A549 (cell line): ENCODE measurements at regions not wholly inside any gene's neighbourhood (a gene's known extent, or its start where the extent isn't known, plus 50 kb on each side); places are given as distances from the start of the nearest gene placed in this dataset.

ENCODE experiments used
- ATAC-seq, 2 experiments: fragments of 200-7000 bp in 1 of 2; fragments of >200 bp in 1 of 2; cut with Nextera tagmentation in 1 of 2; cut with Tn5 transposase in 1 of 2; 3 replicates each; pipeline versions ENCODE4 v1.8.0 to v1.9.1; 2018 to 2020; ENCODE audit warnings: mild to moderate bottlenecking in 1 of 2, moderate library complexity in 1 of 2
- CTCF ChIA-PET: fragments of 300-600 bp; sonication (Branson Sonifier 250); formaldehyde crosslinking; extraction: SDS; loops from one replicate; lab custom pipeline; 2021; ENCODE audit warnings: antibody characterized with exemption, inconsistent platforms; lab: Yijun Ruan, JAX
- POLR2A ChIA-PET: fragments of 350-600 bp; formaldehyde crosslinking; extraction: SDS; loops from one replicate; lab custom pipeline; 2021; ENCODE audit warnings: antibody characterized with exemption, inconsistent platforms; lab: Yijun Ruan, JAX
- DNase-seq, 2 experiments: peaks; one replicate each; pipeline versions ENCODE4 v3.0.0 to v3.0.0-alpha.2; 2011 to 2016; ENCODE audit warnings: low read depth in 1 of 2, low spot score in 1 of 2
- FAIRE-seq: peaks from 2 replicates; lab custom pipeline; 2011; peaks lifted over from hg19 to GRCh38; lab: Jason Lieb, UNC
- H3K27ac ChIP-seq, 2 experiments: fragments of >200 bp; sonication (Bioruptor Twin); formaldehyde crosslinking; 3 replicates each; pipeline ENCODE4 v1.5.1; 2016 to 2017
- H3K4me1 ChIP-seq: fragments of >200 bp; sonication (Bioruptor Twin); formaldehyde crosslinking; 3 replicates; pipeline ENCODE4 v1.6.1; 2016
- H3K4me2 ChIP-seq: fragments of >200 bp; sonication (Bioruptor Twin); formaldehyde crosslinking; 3 replicates; pipeline ENCODE4 v1.6.1; 2016
- H3K4me3 ChIP-seq: fragments of >200 bp; sonication (Bioruptor Twin); formaldehyde crosslinking; 3 replicates; pipeline ENCODE4 v1.5.1; 2016
- H3K9me3 ChIP-seq: fragments of >200 bp; sonication (Bioruptor Twin); formaldehyde crosslinking; 3 replicates; pipeline ENCODE4 v1.6.1; 2016
- BCL3 ChIP-seq: fragments of >200 bp; sonication (Bioruptor Twin); formaldehyde crosslinking; IDR thresholded peaks from 3 replicates; pipeline ENCODE4 v1.6.1; 2016
- BHLHE40 ChIP-seq: IDR thresholded peaks from 2 replicates; pipeline ENCODE4 v1.6.1; 2012; ENCODE audit warnings: low read depth, low read length, inconsistent platforms
- CBX2 ChIP-seq: fragments of 200-600 bp; sonication (generic); IDR thresholded peaks from 2 replicates; pipeline ENCODE4 v1.6.1; 2016; ENCODE audit warnings: low read depth, mild to moderate bottlenecking, borderline replicate concordance
- CHD2 ChIP-seq: fragments of 150-350 bp; IDR thresholded peaks from 2 replicates; pipeline ENCODE4 v1.6.1; 2014; ENCODE audit warnings: low read length; ENCODE audit not compliant: partially characterized antibody
- CHD4 ChIP-seq: fragments of 200-600 bp; sonication (generic); IDR thresholded peaks from 2 replicates; pipeline ENCODE4 v1.6.1; 2016; ENCODE audit warnings: antibody characterized with exemption, mild to moderate bottlenecking, borderline replicate concordance
- EHF ChIP-seq: fragments of 250-450 bp; sonication (Bioruptor Pico); IDR thresholded peaks from 2 replicates; pipeline ENCODE4 v1.5.0; 2020; ENCODE audit warnings: mild to moderate bottlenecking
- ESRRA ChIP-seq: fragments of 150-350 bp; IDR thresholded peaks from 2 replicates; pipeline ENCODE4 v1.6.1; 2014; ENCODE audit warnings: mild to moderate bottlenecking, low read length, borderline replicate concordance
- GATA3 ChIP-seq: IDR thresholded peaks from 2 replicates; pipeline ENCODE4 v1.6.1; 2012; ENCODE audit warnings: borderline replicate concordance
- HEYL ChIP-seq: fragments of 250-450 bp; sonication (Bioruptor Pico); IDR thresholded peaks from 2 replicates; pipeline ENCODE4 v1.8.0; 2021; ENCODE audit warnings: mild to moderate bottlenecking, moderate library complexity
- HMGXB4 ChIP-seq: fragments of 250-450 bp; sonication (Bioruptor Pico); IDR thresholded peaks from 2 replicates; pipeline ENCODE4 v1.5.0; 2021; ENCODE audit warnings: mild to moderate bottlenecking, moderate library complexity, borderline replicate concordance
- MAFK ChIP-seq: fragments of 450-650 bp; IDR thresholded peaks from 2 replicates; pipeline ENCODE4 v1.6.1; 2014; ENCODE audit not compliant: partially characterized antibody
- MYC ChIP-seq: IDR thresholded peaks from 2 replicates; pipeline ENCODE4 v1.6.1; 2012; ENCODE audit warnings: mild to moderate bottlenecking, inconsistent platforms, low read length, improper control_type of control experiment, borderline replicate concordance
- NR3C1 ChIP-seq: fragments of >200 bp; sonication (Bioruptor Twin); formaldehyde crosslinking; IDR thresholded peaks from 3 replicates; pipeline ENCODE4 v1.6.1; 2017
- POLR2AphosphoS2 ChIP-seq: conservative IDR thresholded peaks from 2 replicates; pipeline ENCODE4 v1.6.1; 2012; ENCODE audit warnings: low read length, improper control_type of control experiment, inconsistent platforms
- RARB ChIP-seq: fragments of 250-450 bp; sonication (Bioruptor Pico); IDR thresholded peaks from 2 replicates; pipeline ENCODE4 v1.8.0; 2021; ENCODE audit warnings: mild to moderate bottlenecking, moderate library complexity
- RCOR1 ChIP-seq: fragments of 150-350 bp; IDR thresholded peaks from 2 replicates; pipeline ENCODE4 v1.6.1; 2014; ENCODE audit warnings: antibody characterized with exemption, low read length, low read depth
- SREBF2 ChIP-seq: fragments of 450-650 bp; IDR thresholded peaks from 2 replicates; pipeline ENCODE4 v1.6.1; 2014; ENCODE audit warnings: mild to moderate bottlenecking, moderate library complexity
- ZC3H11A ChIP-seq: fragments of 450-650 bp; IDR thresholded peaks from 2 replicates; pipeline ENCODE4 v1.6.1; 2014; ENCODE audit warnings: antibody characterized with exemption, mild to moderate bottlenecking
- ZFP36 ChIP-seq: fragments of 450-650 bp; IDR thresholded peaks from 2 replicates; pipeline ENCODE4 v1.6.1; 2014; ENCODE audit warnings: borderline replicate concordance; ENCODE audit not compliant: partially characterized antibody
- ZSCAN20 ChIP-seq: fragments of 250-450 bp; sonication (Bioruptor Pico); IDR thresholded peaks from 2 replicates; pipeline ENCODE4 v1.8.0; 2022; ENCODE audit warnings: mild to moderate bottlenecking, moderate library complexity
- WGBS: methylation state at CpG from one replicate; pipeline ENCODE4 v1.1.6; 2017; ENCODE audit errors: missing lambda C conversion rate; 5-methylcytosine and 5-hydroxymethylcytosine counted together

- TF ChIP-seq CBX2 (no peak), HEYL (no peak), NR3C1 (no peak), HMGXB4 (CRISPR knock-in tag) (no peak)
- TF ChIP-seq, all 56 proteins: peak for 0
Measured at GRCh38 chr1:223471566-223471965, 78.4 kb downstream of the CCDC185 start (continued).

- DNase-seq (no peak), FAIRE-seq (no peak), ATAC-seq (no peak)
- WGBS, result 4% methylated on average over 5 of the region's 5 CpGs
- Histone ChIP-seq H3K4me2 (no peak overlapping the region), H3K27ac (no peak overlapping the region), H3K4me1 (no peaks in the 10 kb centered on the region), H3K9me3 (no peaks in the 10 kb centered on the region), H3K4me3 (no peak overlapping the region)
- CTCF ChIA-PET, result interaction anchor here (1.0 kb wide), 2 partner anchors 42 to 338 kb away, joined by 3 read pairs; no protein-coding TSS in a partner anchor
- no peak for TF ChIP-seq MYC
- POLR2A ChIA-PET, result no interaction called here
Measured at GRCh38 chr1:223472057-223472456, 78.8 kb downstream of the CCDC185 start.

GRCh38 chr1:223473601-223474344 is 80.6 kb downstream of the CCDC185 start:
- no peak overlapping the region for H3K4me3 ChIP-seq
- no peaks in the 10 kb centered on the region for H3K9me3 ChIP-seq
- H3K4me2 ChIP-seq, result no peak overlapping the region
- H3K27ac ChIP-seq, result no peak overlapping the region
- no peak for ATAC-seq
- H3K4me1 ChIP-seq, result no peaks in the 10 kb centered on the region
- FAIRE-seq, result no peak
- ChIA-PET POLR2A (no interaction called here), CTCF (interaction anchor here (1.3 kb wide), 1 partner anchor 177 kb away, joined by 3 read pairs; no protein-coding TSS in a partner anchor)
- WGBS, result 24% methylated on average over 4 of the region's 4 CpGs
- TF ChIP-seq HMGXB4 (CRISPR knock-in tag) (no peak), BCL3 (no peak), BHLHE40 (no peak), CHD4 (no peak), GATA3 (no peak), MYC (no peak), SREBF2 (no peak), CHD2 (no peak), ESRRA (no peak), EHF (CRISPR knock-in tag) (no peak), POLR2AphosphoS2 (no peak), ZC3H11A (no peak), MAFK (no peak), CBX2 (no peak), RARB (CRISPR knock-in tag) (no peak), ZFP36 (no peak), RCOR1 (no peak), ZSCAN20 (CRISPR knock-in tag) (no peak)
- no peak for DNase-seq
